ENCODE measurements at regions not wholly inside any gene's neighbourhood (a gene's known extent, or its start where the extent isn't known, plus 50 kb on each side); places are given as distances from the start of the nearest gene placed in this dataset.

- H3K4me2 ChIP-seq (ENCODE audit: low read depth, low read length): no peak overlapping the region
- ChIA-PET POLR2A (no interaction called here), CTCF (ENCODE audit: low intra/inter-chr PET ratio, low total read pairs) (no interaction called here)
- H3K27ac ChIP-seq (ENCODE audit: extremely low read length, insufficient read depth, low read length): no peak overlapping the region
- DNase-seq (ENCODE audit: low spot score) (no peak), FAIRE-seq (no peak), ATAC-seq (no peak)
- BruUV-seq (replicated peaks): no TSS peak
- H3K36me3 ChIP-seq (replicated peaks in 1 of 2; ENCODE audit: control insufficient read depth in 1 of 2, insufficient read depth in 2 of 2, low read length in 2 of 2): no peaks in the 10 kb centered on the region
- H3K9me3 ChIP-seq (ENCODE audit: low read length): no peaks in the 10 kb centered on the region
- no peak overlapping the region for H2AFZ ChIP-seq (ENCODE audit: low read length)
- in situ Hi-C loops (cut with HindIII; ENCODE audit: extremely low pct_ligation_motif_present, low pct_unique_long_range_greater_than_20kb) (no loop called here), intact Hi-C loops (cut with micrococcal nuclease; ENCODE audit: unreplicated experiment) (no loop called here)
- H4K20me1 ChIP-seq (ENCODE audit: insufficient read depth, low read length): no peaks in the 10 kb centered on the region
- H3K27me3 ChIP-seq (ENCODE audit: control insufficient read depth in 1 of 2, insufficient read depth in 2 of 2, low read length in 2 of 2): no peaks in the 10 kb centered on the region; a peak in 1 of 5 replicates
- no peaks in the 10 kb centered on the region for H3K79me2 ChIP-seq (ENCODE audit: insufficient read depth, low read length)
- H3K4me1 ChIP-seq (ENCODE audit: insufficient read depth, low read length): no peaks in the 10 kb centered on the region
- H3K4me3 ChIP-seq (replicated peaks in 1 of 3; ENCODE audit: insufficient read depth in 1 of 3, low read depth in 2 of 3, low read length in 3 of 3): no peak overlapping the region
- 0 out of 4 replicates have a peak, but pooled peaks of 1 of the 2 experiments have one; percentile 28 for TF ChIP-seq REST (IDR thresholded peaks at IDR 0.05; ENCODE audit: borderline replicate concordance in 1 of 2, low read depth in 1 of 2, low read length in 2 of 2)
- TF ChIP-seq SMAD1 (CRISPR knock-in tag; IDR thresholded peaks at IDR 0.05; ENCODE audit: borderline replicate concordance, low read depth): no peak
- no peak overlapping the region for H3K9ac ChIP-seq (ENCODE audit: insufficient read depth, low read depth, low read length)
Measured at GRCh38 chr2:176805345-176805744, 407.2 kb upstream of the HNRNPA3 start.

DNA sequence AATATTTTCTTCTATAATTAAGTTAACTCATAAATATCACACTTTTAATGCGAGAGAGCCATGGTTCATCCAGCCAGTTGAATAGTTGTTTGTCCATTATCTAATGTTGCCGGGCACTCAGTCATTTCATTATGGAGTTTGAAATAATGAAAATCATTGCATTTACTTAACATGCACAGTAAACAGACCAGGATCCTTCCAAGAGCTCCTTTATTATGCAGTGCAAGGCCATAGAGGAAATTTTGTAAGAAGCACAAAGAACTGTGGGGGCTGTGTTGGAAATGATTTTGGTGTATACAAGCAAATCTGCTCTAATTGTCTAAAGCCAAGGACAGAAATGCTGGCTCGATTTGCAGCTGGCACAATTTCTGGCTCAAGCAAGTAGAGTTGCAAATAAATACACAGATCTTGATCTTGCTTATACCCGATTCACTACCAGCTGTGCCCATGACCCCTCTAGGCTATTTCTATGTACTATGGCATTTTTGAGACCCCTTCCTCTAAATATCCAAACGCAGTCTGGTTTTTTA is 400.3 kb upstream of the HNRNPA3 start:
- H3K9ac ChIP-seq (ENCODE audit: insufficient read depth, low read depth, low read length): no peak overlapping the region
- no peaks in the 10 kb centered on the region for H3K4me1 ChIP-seq (ENCODE audit: insufficient read depth, low read length)
- ChIA-PET CTCF (ENCODE audit: low intra/inter-chr PET ratio, low total read pairs) (no interaction called here), POLR2A (no interaction called here)
- H3K27me3 ChIP-seq (ENCODE audit: control insufficient read depth in 1 of 2, insufficient read depth in 2 of 2, low read length in 2 of 2): peaks cover 0 to 5% of the 10 kb centered on the region in 2 experiments; a peak in 1 of 5 replicates
- in situ Hi-C loops (cut with HindIII; ENCODE audit: extremely low pct_ligation_motif_present, low pct_unique_long_range_greater_than_20kb) (no loop called here), intact Hi-C loops (cut with micrococcal nuclease; ENCODE audit: unreplicated experiment) (loop anchor here (5.0 to 10.0 kb wide), 2 partner anchors 158 to 335 kb away; no protein-coding TSS in a partner anchor)
- no peaks in the 10 kb centered on the region for H3K79me2 ChIP-seq (ENCODE audit: insufficient read depth, low read length)
- WGBS (ENCODE audit: low lambda C conversion rate): 6% methylated on average over 5 of the region's 5 CpGs
- ATAC-seq (no peak), DNase-seq (ENCODE audit: low spot score) (no peak), FAIRE-seq (no peak)
- H4K20me1 ChIP-seq (ENCODE audit: insufficient read depth, low read length): no peaks in the 10 kb centered on the region
- no peak overlapping the region for H3K27ac ChIP-seq (ENCODE audit: extremely low read length, insufficient read depth, low read length)
- H3K36me3 ChIP-seq (replicated peaks in 1 of 2; ENCODE audit: control insufficient read depth in 1 of 2, insufficient read depth in 2 of 2, low read length in 2 of 2): no peaks in the 10 kb centered on the region
- H3K9me3 ChIP-seq (ENCODE audit: low read length): no peaks in the 10 kb centered on the region
- no peak overlapping the region for H3K4me2 ChIP-seq (ENCODE audit: low read depth, low read length)
- no peak overlapping the region for H3K4me3 ChIP-seq (replicated peaks in 1 of 3; ENCODE audit: insufficient read depth in 1 of 3, low read depth in 2 of 3, low read length in 3 of 3)
- no TSS peak for BruUV-seq (replicated peaks)
- no peak overlapping the region for H2AFZ ChIP-seq (ENCODE audit: low read length)
- no peak for TF ChIP-seq ZNF724P (CRISPR knock-in tag; IDR thresholded peaks at IDR 0.05; ENCODE audit: borderline replicate concordance)
- no peak for TF ChIP-seq SUZ12 (IDR thresholded peaks at IDR 0.05; ENCODE audit: low read depth, low read length)
- no peak for TF ChIP-seq ZNF709 (CRISPR knock-in tag; IDR thresholded peaks at IDR 0.05)
- no peak for TF ChIP-seq MED1 (CRISPR knock-in tag; IDR thresholded peaks at IDR 0.05)
- no peak for TF ChIP-seq NFRKB (IDR thresholded peaks at IDR 0.05)
- TF ChIP-seq BRCA1 (CRISPR knock-in tag; IDR thresholded peaks at IDR 0.05): no peak
- no peak for TF ChIP-seq HNF4A (CRISPR knock-in tag; IDR thresholded peaks at IDR 0.05)
- no peak for TF ChIP-seq THAP7 (CRISPR knock-in tag; IDR thresholded peaks at IDR 0.05)
- no peak for TF ChIP-seq NR2C2 (CRISPR knock-in tag; IDR thresholded peaks at IDR 0.05; ENCODE audit: borderline replicate concordance)
- no peak for TF ChIP-seq JUND (CRISPR knock-in tag; IDR thresholded peaks at IDR 0.05)

Data from HepG2 (cell line).